Gastroesophageal sphincter (tissue), 4 donors: ENCODE measurements at regions not wholly inside any gene's neighbourhood (a gene's known extent, or its start where the extent isn't known, plus 50 kb on each side); places are given as distances from the start of the nearest gene placed in this dataset.

Source experiments
- ATAC-seq: fragments of 150-250 bp; one replicate; pipeline ENCODE4 v1.9.1; 2016; ENCODE audit warnings: mild to moderate bottlenecking, moderate library complexity
- H3K27ac ChIP-seq, 4 donors: fragments of 200-600 bp; sonication (generic) in 3 of 4; 1 replicate in 3 of 4; 2 replicates in 1 of 4; pipeline ENCODE4 v1.5.1; 2016 to 2019
- H3K27me3 ChIP-seq: fragments of 200-600 bp; sonication (generic); one replicate; pipeline ENCODE4 v1.5.1; 2019
- H3K36me3 ChIP-seq, 2 donors: fragments of 200-600 bp; sonication (generic); one replicate each; pipeline ENCODE4 v1.5.1; 2019; ENCODE audit warnings: control low read depth in 1 of 2
- H3K4me1 ChIP-seq, 3 donors: fragments of 200-600 bp; sonication (generic); 1 replicate in 2 of 3; 2 replicates in 1 of 3; pipeline ENCODE4 v1.5.1; 2016 to 2019; ENCODE audit warnings: control low read depth in 2 of 3
- H3K4me3 ChIP-seq, 2 donors: fragments of 200-600 bp; sonication (generic); one replicate each; pipeline ENCODE4 v1.5.1; 2019; ENCODE audit warnings: mild to moderate bottlenecking in 1 of 2, moderate library complexity in 1 of 2
- H3K9me3 ChIP-seq, 3 donors: fragments of 200-600 bp; sonication (generic); one replicate each; pipeline ENCODE4 v1.5.1; 2017 to 2019; ENCODE audit warnings: control low read depth in 2 of 3
- EP300 ChIP-seq: sonication (generic); formaldehyde crosslinking; IDR thresholded peaks from one replicate; pipeline ENCODE4 v1.6.1; 2017; ENCODE audit warnings: antibody characterized with exemption, mild to moderate bottlenecking
- POLR2A ChIP-seq, 2 donors: fragments of 450-650 bp; IDR thresholded peaks; one replicate each; pipeline ENCODE4 v1.6.1; 2017; ENCODE audit warnings: antibody characterized with exemption in 2 of 2, mild to moderate bottlenecking in 2 of 2, moderate library complexity in 1 of 2
- POLR2AphosphoS5 ChIP-seq: sonication (generic); formaldehyde crosslinking; IDR thresholded peaks from one replicate; pipeline ENCODE4 v1.6.1; 2017; ENCODE audit warnings: antibody characterized with exemption
- WGBS, 2 donors: methylation state at CpG; one replicate each; pipeline ENCODE4 v1.1.5; 2018; ENCODE audit warnings: low coverage in 1 of 2; 5-methylcytosine and 5-hydroxymethylcytosine counted together
- TF ChIP-seq, protein P1 (sequence below), 4 experiments: fragments of 200-600 bp in 2 of 4; fragments of 450-650 bp in 2 of 4; sonication (generic) in 1 of 4; IDR thresholded peaks; one replicate each; pipeline ENCODE4 v1.5.1; 2017 to 2019; ENCODE audit warnings: antibody characterized with exemption in 4 of 4, mild to moderate bottlenecking in 2 of 4, moderate library complexity in 2 of 4

DNA sequence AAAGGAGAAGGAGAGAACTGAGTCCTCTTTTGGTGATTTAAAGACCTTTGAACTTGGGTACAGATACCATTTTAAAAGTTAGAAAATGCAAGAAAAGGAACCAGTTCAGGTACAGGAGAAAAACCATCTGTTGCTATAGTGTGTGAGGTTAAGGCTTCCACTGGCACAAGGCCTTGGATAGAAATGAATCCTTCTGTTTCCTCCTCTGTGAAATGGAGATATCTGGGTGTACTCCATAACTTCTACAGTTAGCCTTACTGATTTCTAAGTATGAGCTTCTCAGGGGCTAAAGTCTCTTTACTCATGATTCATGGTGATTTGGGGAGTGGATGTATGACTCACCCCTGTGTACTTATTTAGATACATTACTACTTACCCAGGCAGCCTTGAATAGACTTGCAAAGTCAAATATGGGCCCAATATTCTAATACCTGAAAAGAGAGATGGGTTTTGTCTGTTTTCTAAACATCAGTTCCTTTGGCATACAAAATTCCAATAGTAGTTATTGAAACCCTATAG, 117.2 kb upstream of the ADO start:
- no peaks in the 10 kb centered on the region for H3K4me1 ChIP-seq
- no peak overlapping the region for H3K27ac ChIP-seq
- ATAC-seq = no peak
- H3K36me3 ChIP-seq = no peaks in the 10 kb centered on the region
- no peak overlapping the region for H3K4me3 ChIP-seq
- H3K27me3 ChIP-seq = no peaks in the 10 kb centered on the region
- TF ChIP-seq EP300 = no peak
- TF ChIP-seq, protein P1, sequence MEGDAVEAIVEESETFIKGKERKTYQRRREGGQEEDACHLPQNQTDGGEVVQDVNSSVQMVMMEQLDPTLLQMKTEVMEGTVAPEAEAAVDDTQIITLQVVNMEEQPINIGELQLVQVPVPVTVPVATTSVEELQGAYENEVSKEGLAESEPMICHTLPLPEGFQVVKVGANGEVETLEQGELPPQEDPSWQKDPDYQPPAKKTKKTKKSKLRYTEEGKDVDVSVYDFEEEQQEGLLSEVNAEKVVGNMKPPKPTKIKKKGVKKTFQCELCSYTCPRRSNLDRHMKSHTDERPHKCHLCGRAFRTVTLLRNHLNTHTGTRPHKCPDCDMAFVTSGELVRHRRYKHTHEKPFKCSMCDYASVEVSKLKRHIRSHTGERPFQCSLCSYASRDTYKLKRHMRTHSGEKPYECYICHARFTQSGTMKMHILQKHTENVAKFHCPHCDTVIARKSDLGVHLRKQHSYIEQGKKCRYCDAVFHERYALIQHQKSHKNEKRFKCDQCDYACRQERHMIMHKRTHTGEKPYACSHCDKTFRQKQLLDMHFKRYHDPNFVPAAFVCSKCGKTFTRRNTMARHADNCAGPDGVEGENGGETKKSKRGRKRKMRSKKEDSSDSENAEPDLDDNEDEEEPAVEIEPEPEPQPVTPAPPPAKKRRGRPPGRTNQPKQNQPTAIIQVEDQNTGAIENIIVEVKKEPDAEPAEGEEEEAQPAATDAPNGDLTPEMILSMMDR (IDR thresholded peaks at IDR 0.05) = no peak
- TF ChIP-seq POLR2A (IDR thresholded peaks at IDR 0.05) = no peak
- no peak for TF ChIP-seq POLR2AphosphoS5
- no peaks in the 10 kb centered on the region for H3K9me3 ChIP-seq

DNA sequence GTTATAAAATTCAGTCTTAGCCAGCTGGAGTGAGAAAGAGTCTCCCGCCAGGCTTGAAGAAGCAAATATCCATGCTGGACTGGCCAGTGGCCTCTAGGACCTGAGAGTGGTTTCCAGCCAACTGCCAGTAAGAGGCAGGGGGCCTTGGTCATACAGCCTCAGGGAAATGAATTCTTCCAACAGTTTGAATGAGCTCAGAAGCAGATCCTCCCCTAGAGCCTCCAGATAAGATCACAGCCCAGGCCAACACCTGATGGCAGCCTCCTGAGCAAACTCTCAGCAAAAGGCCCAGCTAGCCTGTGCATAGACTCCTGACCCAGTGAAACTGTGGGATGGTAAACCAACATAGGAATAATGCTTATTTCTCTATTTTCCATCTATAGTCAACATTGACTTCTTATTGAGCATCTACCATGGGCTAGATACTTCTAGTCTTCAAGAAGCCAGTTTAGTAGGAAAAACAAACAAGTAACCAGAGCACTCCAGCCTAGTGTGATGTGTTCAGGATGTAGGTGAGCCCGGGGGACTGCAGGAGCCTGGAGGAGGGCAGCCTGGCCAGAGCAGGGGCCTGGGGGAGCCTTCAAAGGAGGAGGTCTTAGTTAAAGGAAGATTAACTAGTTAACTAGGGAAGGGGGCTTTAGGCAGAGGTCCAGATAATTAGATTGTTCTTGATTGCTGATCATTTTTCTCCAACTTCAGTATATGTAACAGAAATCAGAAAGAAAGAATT, 115.4 kb upstream of the ADO start:
- no peaks in the 10 kb centered on the region for H3K4me1 ChIP-seq
- no peaks in the 10 kb centered on the region for H3K36me3 ChIP-seq
- 93 to 100% methylated on average over 2 of the region's 2 CpGs for WGBS, 2 donors
- TF ChIP-seq EP300 = no peak
- no peak for TF ChIP-seq POLR2AphosphoS5
- TF ChIP-seq, protein P1 (IDR thresholded peaks at IDR 0.05) = no peak
- TF ChIP-seq POLR2A (IDR thresholded peaks at IDR 0.05) = no peak
- no peak for ATAC-seq
- H3K4me3 ChIP-seq = no peak overlapping the region
- no peak overlapping the region for H3K27ac ChIP-seq
- H3K27me3 ChIP-seq = no peaks in the 10 kb centered on the region
- H3K9me3 ChIP-seq = no peaks in the 10 kb centered on the region

DNA sequence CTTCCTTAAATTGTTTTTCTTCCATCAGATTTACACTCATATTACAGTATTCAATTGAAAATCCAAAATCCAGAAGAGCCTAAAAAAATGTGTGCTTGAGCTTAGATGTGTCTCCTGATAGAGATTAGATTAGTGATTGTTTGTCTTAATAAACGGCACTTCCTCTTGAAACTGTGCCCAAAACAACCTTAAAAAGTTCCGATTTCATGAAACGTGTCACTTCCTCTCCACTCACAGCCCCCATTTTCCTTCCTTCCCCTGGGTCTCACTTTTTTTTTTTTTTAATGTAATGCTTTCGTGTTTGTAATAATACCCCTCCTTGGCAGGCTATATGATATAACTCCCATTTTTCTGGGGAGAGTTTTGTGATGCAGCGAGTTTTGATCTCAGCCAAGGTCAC, 114.8 kb upstream of the ADO start:
- ATAC-seq = no peak
- H3K27me3 ChIP-seq = no peaks in the 10 kb centered on the region
- no peak overlapping the region for H3K4me3 ChIP-seq
- 54 to 58% methylated on average over 3 to 4 of the region's 5 CpGs for whole genome bisulfite sequencing, 2 donors
- no peaks in the 10 kb centered on the region for H3K9me3 ChIP-seq
- H3K27ac ChIP-seq = no peak overlapping the region
- H3K36me3 ChIP-seq = no peaks in the 10 kb centered on the region
- TF ChIP-seq POLR2A (IDR thresholded peaks at IDR 0.05) (no peak), POLR2AphosphoS5 (no peak), EP300 (no peak)
- TF ChIP-seq, protein P1 (IDR thresholded peaks at IDR 0.05) = no peak
- no peaks in the 10 kb centered on the region for H3K4me1 ChIP-seq

DNA sequence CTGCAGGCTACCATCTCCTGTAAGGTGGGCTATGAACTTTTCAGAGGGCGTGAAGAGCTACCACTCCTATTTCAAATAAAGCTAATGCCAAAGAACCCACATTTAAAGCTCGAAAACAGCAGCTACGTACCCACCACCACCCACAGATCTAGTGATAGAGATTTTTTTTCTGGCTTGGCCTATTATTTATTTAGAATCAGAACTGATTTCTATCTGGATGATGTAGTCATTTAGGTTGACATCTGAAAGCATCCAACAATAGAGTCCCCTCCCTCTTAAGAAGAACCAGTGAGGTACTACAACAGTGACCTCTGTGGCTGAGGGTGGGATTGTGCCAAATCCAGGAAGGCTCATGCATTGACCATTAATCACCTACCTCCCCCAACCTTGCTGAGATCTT, 113.8 kb upstream of the ADO start:
- WGBS, 2 donors = 58 to 90% methylated on average over 2 to 3 of the region's 3 CpGs
- H3K9me3 ChIP-seq = no peaks in the 10 kb centered on the region
- no peaks in the 10 kb centered on the region for H3K27me3 ChIP-seq
- H3K27ac ChIP-seq = no peak overlapping the region
- TF ChIP-seq POLR2AphosphoS5 (no peak), POLR2A (IDR thresholded peaks at IDR 0.05) (no peak)
- ATAC-seq = no peak
- H3K4me3 ChIP-seq = no peak overlapping the region
- no peaks in the 10 kb centered on the region for H3K36me3 ChIP-seq
- H3K4me1 ChIP-seq = no peaks in the 10 kb centered on the region

DNA sequence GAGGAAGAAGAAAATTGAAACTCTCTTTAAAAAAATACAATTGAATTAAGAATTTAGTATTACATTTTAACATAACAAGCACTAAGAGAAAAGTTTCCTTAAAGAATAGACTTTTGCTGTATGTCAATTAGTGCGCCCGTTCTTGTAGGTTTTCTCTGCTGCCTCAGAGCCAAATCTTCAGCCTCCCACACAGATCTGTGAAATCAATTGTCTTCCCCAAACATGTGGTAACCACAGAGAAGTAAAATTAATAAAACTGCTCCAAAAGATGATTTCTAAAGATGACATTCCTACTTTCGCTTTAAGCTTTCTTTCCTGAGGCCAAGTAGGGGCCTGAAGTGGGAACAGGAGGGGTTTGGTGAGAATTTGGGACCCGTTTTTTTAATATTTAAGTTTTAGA, 113.2 kb upstream of the ADO start:
- Histone ChIP-seq H3K36me3 (no peaks in the 10 kb centered on the region), H3K9me3 (no peaks in the 10 kb centered on the region), H3K4me3 (no peak overlapping the region), H3K27ac (no peak overlapping the region), H3K27me3 (no peaks in the 10 kb centered on the region), H3K4me1 (no peaks in the 10 kb centered on the region)
- no peak for ATAC-seq
- no peak for TF ChIP-seq POLR2AphosphoS5
- 54 to 56% methylated on average over 3 to 4 of the region's 4 CpGs for WGBS, 2 donors

DNA sequence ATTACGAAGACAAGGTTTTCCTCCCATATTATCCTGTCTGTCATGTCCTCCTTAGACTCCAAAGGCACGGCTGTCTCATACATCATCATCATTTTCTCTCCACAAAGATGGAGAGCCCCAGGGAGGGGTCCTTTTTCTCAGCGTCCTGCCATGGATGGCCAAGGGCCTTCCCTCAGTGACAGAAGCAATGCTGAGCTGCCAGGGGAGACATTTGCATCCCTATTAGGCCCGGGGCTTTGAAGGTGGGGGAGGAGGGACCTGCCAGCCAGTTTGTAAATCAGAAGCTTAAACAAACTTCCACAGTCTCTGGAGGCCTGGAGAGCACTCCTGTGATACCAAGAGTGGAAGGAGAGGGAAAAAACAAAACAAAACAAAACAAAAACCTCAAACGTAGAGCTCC, 112.4 kb upstream of the ADO start:
- no peaks in the 10 kb centered on the region for H3K9me3 ChIP-seq

More for the DNA sequence above, 112.4 kb upstream of the ADO start:
- TF ChIP-seq, protein P1 (IDR thresholded peaks at IDR 0.05) = no peak
- TF ChIP-seq POLR2AphosphoS5 (no peak), POLR2A (IDR thresholded peaks at IDR 0.05) (no peak), EP300 (no peak)
- H3K4me1 ChIP-seq = no peaks in the 10 kb centered on the region
- no peak for ATAC-seq
- 42% methylated on average over 3 of the region's 5 CpGs; no CpG with 5 or more reads in 1 of the 2 donors for WGBS, 2 donors
- no peak overlapping the region for H3K4me3 ChIP-seq
- no peaks in the 10 kb centered on the region for H3K27me3 ChIP-seq
- H3K27ac ChIP-seq = no peak overlapping the region
- H3K36me3 ChIP-seq = no peaks in the 10 kb centered on the region
